Esophagus mucosa (tissue), 1 donor: ENCODE measurements at regions not wholly inside any gene's neighbourhood (a gene's known extent, or its start where the extent isn't known, plus 50 kb on each side); places are given as distances from the start of the nearest gene placed in this dataset.

Source experiments
- ATAC-seq: fragments of 200-7000 bp; cut with Tn5 transposase; one replicate; pipeline ENCODE4 v1.9.1; 2020
- donor health status: DM: yes; HTN: yes; CAD: no.

DNA sequence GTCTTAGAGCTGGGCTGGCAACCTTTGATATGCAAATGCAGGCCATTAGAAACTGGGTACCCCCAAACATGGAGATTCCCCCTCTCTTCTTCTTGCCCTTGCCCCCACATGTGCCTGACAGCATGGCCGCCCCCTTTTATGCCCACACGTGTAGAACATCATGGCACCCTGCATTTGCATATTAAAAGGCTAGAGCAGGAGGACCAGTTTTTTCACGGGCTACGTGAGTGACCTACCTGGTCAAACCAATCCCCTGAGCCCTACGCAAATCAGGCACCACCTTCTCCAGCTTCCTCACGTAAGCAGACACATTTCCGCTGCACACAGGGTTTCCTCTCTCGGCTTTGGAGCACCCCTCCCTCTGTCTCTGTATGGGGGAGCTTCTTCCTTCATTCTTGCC lies 110.9 kb upstream of the COPS8 start:
- no peak for ATAC-seq

GRCh38 chr2:236975766-236976165 lies 109.9 kb upstream of the COPS8 start:
- ATAC-seq, result no peak

GRCh38 chr2:236976266-236977062 lies 109.2 kb upstream of the COPS8 start:
- ATAC-seq, result no peak

DNA sequence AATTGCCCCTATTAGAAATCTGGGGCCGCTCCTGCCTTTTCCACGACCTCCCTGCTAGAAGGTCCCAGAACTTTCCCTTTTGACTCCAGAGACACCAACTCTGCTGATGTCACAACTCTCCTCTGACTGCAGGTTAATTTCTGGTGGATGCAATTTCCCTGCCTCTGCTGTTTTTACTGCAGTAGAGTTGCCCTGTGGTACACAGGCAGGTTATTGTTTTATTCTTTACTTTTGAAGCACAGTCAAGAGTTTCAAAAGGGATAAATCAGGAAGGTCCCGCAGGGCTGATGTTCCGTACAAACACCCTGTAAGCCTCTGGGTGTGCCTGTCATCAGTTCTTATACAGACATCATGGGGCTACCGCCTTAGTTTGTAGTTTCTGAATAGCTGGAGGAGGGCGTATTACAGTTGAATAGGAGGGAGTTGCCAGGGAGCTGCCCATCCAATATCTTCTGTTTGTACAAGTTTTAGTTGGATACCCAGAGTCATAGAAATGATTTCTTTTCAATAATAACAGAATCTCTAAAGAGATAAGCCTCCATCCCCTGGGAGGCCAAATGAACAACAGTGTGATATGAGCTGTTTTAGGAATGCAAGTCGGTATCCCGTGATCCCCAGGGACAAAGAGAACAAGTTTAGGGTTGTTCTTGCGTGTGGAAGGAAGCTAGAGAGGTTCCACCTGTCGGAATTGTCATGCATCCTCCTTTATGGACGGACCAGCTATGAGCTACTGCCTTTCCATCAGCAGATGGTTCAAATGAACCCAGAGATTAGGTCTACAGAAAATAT lies 108.4 kb upstream of the COPS8 start:
- ATAC-seq, result no peak

GRCh38 chr2:236977852-236978398 lies 107.8 kb upstream of the COPS8 start:
- no peak for ATAC-seq

DNA sequence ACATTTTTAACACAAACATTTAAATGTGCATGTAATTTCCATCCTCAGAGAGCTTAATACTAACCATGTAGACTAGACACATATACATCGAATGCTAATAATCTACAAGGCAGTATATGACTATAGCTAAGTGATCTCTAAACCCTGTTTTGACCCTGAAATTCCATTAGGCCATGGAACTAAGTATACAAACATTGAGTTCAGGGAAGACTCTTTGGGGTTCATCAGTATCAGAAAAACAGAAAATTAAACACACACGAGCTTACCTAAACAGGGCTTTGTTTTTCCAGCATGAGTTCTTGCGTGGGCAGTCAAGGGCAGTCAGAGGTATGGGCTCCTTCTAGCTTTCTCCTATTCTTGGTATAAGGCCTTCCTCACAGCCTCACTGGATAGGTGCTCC lies 106.0 kb upstream of the COPS8 start:
- no peak for ATAC-seq

- ATAC-seq, result no peak
These were observed 104.7 kb upstream of the COPS8 start for GRCh38 chr2:236980961-236981360.

DNA sequence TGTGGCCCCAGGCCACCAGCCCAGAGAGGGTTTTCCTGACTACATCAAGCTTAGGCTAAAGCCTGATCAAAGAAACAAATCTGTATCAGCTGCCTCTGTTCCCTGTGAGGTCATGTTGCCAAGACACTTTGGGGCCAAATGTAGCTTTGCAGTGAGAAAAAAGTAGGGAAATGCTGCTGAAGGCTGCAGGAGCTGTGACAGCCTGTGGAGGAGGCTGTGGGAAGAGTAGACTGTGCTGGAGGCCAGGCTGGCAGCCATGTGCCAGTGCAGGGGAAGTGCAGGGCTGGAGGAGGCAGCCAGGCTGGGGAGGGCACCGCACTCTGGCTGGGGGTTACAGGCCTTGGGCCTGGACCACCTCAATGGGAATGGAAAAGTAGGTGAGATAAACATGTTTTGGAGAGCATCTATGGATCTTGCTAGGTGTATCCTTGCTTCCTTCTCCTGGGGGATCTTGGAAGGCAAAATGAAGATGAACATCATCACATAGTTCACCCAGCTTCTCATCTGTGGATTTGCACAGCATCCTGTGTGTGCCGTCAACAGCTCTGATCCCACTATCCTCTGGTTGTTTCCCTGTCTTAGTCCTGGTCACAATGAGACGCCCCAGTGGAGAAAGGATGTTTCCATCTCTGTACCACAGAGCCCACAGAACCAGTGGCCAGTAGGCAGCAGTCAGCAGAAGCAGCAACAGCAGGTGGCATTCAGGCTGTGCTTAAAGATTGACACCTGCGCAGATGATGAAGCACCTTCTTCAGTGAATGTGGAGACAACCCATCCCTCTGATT lies 103.8 kb upstream of the COPS8 start:
- ATAC-seq, result no peak

DNA sequence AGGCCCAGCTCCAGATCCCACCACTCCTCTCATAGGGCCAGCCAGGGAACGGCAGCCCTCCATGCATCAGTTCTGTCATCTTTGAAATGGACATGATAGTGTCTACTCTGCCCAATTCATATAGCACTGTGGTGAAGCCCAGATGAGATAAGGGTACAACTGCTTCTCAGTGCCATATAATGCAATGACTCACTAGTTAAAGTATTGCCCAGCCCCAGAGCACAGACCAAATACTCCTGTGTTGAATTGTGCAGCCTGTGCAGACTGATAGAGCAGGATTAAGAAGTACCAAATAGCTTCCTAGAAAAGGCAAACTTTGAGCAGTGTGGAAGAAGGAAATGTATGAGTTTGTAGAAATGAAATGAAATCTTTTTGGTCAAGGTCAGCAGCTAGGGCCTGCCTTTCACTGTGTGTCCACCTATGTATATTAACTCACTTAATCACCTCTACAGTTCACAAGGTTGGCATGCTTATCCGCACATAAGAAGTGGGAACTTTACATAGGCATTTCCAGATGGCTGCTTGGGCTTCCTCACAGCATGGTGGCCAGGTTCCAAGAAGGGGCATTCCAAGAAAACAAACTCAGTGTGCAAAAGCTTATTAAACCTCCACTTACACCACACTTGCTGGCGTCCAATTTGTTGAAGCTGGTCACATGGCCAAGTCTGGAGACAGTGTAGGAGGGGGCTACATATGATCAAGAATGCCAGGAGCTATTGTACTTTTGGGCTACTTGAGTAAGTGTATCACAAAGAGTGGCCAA lies 102.8 kb upstream of the COPS8 start:
- ATAC-seq, result no peak

- ATAC-seq, result no peak
These were observed 101.6 kb upstream of the COPS8 start for GRCh38 chr2:236984046-236984445.

DNA sequence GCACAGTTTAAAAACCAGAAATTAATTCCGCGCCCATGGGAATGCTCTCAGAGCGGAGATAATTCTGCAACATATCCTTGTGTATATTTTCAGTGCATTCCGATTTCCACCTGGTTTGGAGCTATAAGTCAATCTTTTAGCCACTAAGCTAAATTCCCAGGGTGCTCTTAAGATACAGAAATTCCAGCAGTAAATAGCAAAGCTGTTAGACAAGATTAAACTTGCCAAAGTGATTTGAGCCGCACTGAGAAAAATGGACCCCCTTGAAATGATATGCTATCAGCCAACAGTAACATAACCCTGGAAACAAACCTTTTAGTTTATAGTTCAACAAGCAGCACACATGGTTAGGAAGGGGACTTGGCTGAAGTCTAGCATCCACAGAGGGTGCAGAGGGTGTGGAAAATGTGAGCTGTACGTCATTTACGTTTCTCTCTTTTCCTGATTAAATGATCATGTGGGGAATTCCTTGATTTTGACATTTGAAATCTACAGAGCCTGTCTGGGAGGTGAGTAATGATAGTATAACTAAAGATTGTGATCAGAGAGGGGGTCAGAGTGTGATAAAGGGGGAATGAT lies 99.8 kb upstream of the COPS8 start:
- ATAC-seq, result no peak

- no peak for ATAC-seq
These were observed 99.0 kb upstream of the COPS8 start for GRCh38 chr2:236986524-236987330.

DNA sequence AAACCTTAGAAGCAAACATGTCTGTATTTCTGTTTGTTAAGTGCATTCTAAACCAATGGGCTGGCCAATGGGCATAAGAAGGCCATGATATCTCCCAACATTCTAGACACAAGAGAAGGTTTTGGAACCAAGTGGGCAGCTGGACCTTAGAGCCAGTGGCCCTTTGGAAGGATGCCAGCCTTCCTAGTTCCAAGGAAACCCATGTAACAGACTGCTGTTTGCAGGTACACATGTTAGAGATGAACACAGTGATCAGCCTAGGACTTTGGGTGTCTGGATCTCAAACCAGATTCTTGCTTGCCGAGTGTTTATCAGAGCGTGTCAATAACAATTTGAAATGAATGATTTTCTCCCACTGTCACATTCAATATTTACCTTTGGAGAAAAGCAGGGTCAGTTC lies 97.5 kb upstream of the COPS8 start:
- no peak for ATAC-seq

DNA sequence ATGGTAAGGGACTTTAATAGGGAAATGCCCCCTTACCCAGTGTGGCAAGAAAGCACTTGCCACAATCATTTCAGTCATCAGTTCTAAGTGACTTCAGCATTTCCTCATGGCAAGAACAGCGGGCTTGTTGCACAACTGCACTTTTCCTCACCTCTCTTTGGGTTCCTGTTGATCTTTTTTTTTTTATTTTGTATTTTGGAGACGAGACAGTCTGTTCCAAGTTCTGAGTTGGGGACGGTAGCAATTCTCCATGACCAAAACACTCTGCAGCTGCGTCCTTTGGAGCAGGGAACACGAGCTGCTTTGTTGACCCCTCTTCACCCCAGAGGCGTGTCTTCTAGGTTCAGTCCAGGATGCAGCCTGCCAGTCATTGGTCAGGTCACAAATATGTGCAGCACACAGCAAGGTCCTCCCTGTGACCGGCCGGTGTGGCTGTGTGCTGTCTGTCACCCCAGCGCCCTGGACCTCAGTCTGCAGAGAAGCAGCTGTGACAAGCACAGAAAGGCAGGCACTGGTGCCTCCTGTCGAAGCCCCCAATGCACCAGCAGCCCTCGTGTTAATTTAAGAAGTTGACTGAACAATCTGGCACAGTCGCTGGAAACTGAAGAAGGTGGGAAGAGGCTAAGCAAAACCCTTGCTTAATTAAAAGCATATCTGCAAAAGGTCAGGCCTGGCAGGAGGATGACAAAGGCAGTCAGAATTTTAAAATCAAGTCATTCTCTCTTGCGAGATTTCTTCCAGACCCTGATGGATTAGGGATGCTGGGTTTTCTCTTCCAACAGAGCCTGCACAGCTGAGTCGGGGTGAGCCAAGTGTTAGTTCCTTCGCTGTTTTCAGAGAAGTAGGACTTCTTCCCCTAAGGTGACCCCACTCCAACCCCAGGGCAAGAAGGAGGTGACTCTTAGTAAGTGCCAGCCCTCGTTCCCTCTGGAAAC lies 96.7 kb upstream of the COPS8 start:
- peak; percentile 83 for ATAC-seq

- ATAC-seq, result no peak
These were observed 95.1 kb upstream of the COPS8 start for GRCh38 chr2:236990552-236990951.

GRCh38 chr2:236991874-236992273 lies 93.8 kb upstream of the COPS8 start:
- ATAC-seq, result peak; percentile 53

GRCh38 chr2:236993286-236993685 lies 92.4 kb upstream of the COPS8 start:
- no peak for ATAC-seq

GRCh38 chr2:236994361-236994760 lies 91.3 kb upstream of the COPS8 start:
- no peak for ATAC-seq

DNA sequence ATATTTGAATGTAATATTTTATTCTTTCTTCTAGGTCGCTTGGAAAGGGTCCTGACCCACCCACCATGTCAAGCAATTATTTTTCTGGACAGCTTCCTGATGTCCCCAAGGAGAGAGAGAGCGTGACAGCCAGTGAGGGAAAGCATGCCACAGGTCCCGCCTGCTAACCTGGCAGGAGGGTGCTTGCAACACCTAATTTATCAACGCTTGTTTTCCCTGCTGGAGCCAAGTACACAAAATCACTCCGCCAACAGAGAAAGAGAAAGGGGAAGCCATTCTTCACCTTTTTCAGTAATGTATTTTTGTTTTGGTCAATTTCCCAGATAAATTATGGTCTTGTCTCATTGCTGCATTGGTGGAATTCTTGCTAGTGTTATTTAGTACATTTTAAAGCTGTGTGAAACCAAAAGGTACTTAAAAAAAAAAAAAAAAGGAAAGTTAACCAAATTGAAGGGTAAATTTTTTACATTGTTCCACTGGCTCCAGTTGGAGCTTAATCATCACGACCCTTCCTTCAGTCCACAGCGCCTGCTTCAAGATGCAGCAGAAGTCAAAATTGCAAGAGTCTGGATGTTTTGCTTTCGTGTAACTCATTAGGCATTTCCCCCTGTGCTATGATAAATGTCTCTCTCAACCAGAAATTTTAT lies 88.5 kb upstream of the COPS8 start:
- no peak for ATAC-seq
